HG02943 (cell line): ENCODE measurements at regions not wholly inside any gene's neighbourhood (a gene's known extent, or its start where the extent isn't known, plus 50 kb on each side); places are given as distances from the start of the nearest gene placed in this dataset.
"Not testable (repeated sequence)": the region's sequence is repeated elsewhere in the genome, so short reads cannot be mapped to it uniquely, and the experiment has no call there.

Experiments used
- ATAC-seq: cut with Tn5 transposase; IDR thresholded peaks from one replicate; pipeline ENCODE4 v1.9.1; 2021; ENCODE audit warnings: mild to moderate bottlenecking, low read depth, moderate library complexity; ENCODE audit not compliant: unreplicated experiment

GRCh38 chrX:2640436-2641150, 50.5 kb upstream of the CD99 start:
- ATAC-seq = no peak

- no peak for ATAC-seq
Observed at GRCh38 chrX:2638279-2638678, 52.8 kb upstream of the CD99 start.

- ATAC-seq = no peak
Observed at GRCh38 chrX:2635342-2635741, 55.8 kb upstream of the CD99 start.

GRCh38 chrX:2632533-2633504, 58.3 kb upstream of the CD99 start:
- no peak for ATAC-seq

- no peak for ATAC-seq
Observed at GRCh38 chrX:2631743-2632532, 59.2 kb upstream of the CD99 start.

- not testable (repeated sequence) for ATAC-seq
Observed at GRCh38 chrX:2630935-2631742, 60.0 kb upstream of the CD99 start.

- not testable (repeated sequence) for ATAC-seq
Observed at GRCh38 chrX:2630008-2630934, 60.8 kb upstream of the CD99 start.

- ATAC-seq = no peak
Observed at GRCh38 chrX:2629316-2630007, 61.6 kb upstream of the CD99 start.

GRCh38 chrX:2628751-2629315, 62.3 kb upstream of the CD99 start:
- no peak for ATAC-seq

GRCh38 chrX:2627272-2627867, 63.7 kb upstream of the CD99 start:
- ATAC-seq = peak; percentile 59

GRCh38 chrX:2626750-2627149, 64.3 kb upstream of the CD99 start:
- ATAC-seq = no peak

- ATAC-seq = no peak
Observed at GRCh38 chrX:2620576-2620975, 70.5 kb upstream of the CD99 start.

GRCh38 chrX:2618516-2618915, 72.6 kb upstream of the CD99 start:
- no peak for ATAC-seq

- ATAC-seq = no peak
Observed at GRCh38 chrX:2614911-2615310, 76.2 kb upstream of the CD99 start.

- no peak for ATAC-seq
Observed at GRCh38 chrX:2610246-2611170, 80.6 kb upstream of the CD99 start.

GRCh38 chrX:2609431-2610238, 81.5 kb upstream of the CD99 start:
- ATAC-seq = peak; percentile 36
